MM.1S (cell line): ENCODE measurements at regions not wholly inside any gene's neighbourhood (a gene's known extent, or its start where the extent isn't known, plus 50 kb on each side); places are given as distances from the start of the nearest gene placed in this dataset.

Experiments
- DNase-seq: peaks from one replicate; pipeline ENCODE4 v3.0.0-alpha.2; 2015
- H2AFZ ChIP-seq: fragments of 300-600 bp; sonication (generic); 2 replicates; pipeline ENCODE4 v1.6.0; 2016; ENCODE audit warnings: antibody characterized with exemption, low read length
- H3F3A ChIP-seq: fragments of 300-600 bp; sonication (generic); 2 replicates; pipeline ENCODE4 v1.6.1; 2016; ENCODE audit warnings: mild to moderate bottlenecking, antibody characterized with exemption, low read length, moderate library complexity, mixed read lengths; ENCODE audit not compliant: insufficient read depth
- H3K27ac ChIP-seq: fragments of 300-600 bp; sonication (generic); 2 replicates; pipeline ENCODE4 v1.5.1; 2016; ENCODE audit warnings: mild to moderate bottlenecking, low read length
- H3K27me3 ChIP-seq: fragments of 300-600 bp; sonication (generic); replicated peaks from 2 replicates; pipeline ENCODE4 v1.6.0; 2016; ENCODE audit warnings: low read length; ENCODE audit not compliant: insufficient read depth
- H3K36me3 ChIP-seq: fragments of 300-600 bp; sonication (generic); replicated peaks from 2 replicates; pipeline ENCODE4 v1.6.1; 2016; ENCODE audit warnings: mild to moderate bottlenecking, low read length, mixed read lengths; ENCODE audit not compliant: insufficient read depth
- H3K4me1 ChIP-seq: fragments of 300-600 bp; sonication (generic); 2 replicates; pipeline ENCODE4 v1.6.1; 2016; ENCODE audit warnings: low read length, mixed read lengths
- H3K4me2 ChIP-seq: fragments of 300-600 bp; sonication (generic); 2 replicates; pipeline ENCODE4 v1.6.0; 2016; ENCODE audit warnings: low read depth, low read length
- H3K4me3 ChIP-seq: fragments of 300-600 bp; sonication (generic); 2 replicates; pipeline ENCODE4 v1.5.1; 2016; ENCODE audit warnings: low read length, mixed read lengths
- H3K79me2 ChIP-seq: fragments of 300-600 bp; sonication (generic); 2 replicates; pipeline ENCODE4 v1.6.1; 2016; ENCODE audit warnings: mixed run types, low read length, mixed read lengths
- H3K9ac ChIP-seq: fragments of 300-600 bp; sonication (generic); 2 replicates; pipeline ENCODE4 v1.6.1; 2016; ENCODE audit warnings: low read length, mixed read lengths
- H3K9me2 ChIP-seq: fragments of 300-600 bp; sonication (generic); replicated peaks from 2 replicates; pipeline ENCODE4 v1.6.1; 2016; ENCODE audit warnings: mild to moderate bottlenecking, low read length, mixed read lengths; ENCODE audit not compliant: insufficient read depth
- H3K9me3 ChIP-seq: fragments of 300-600 bp; sonication (generic); replicated peaks from 2 replicates; pipeline ENCODE4 v1.6.1; 2016; ENCODE audit warnings: mild to moderate bottlenecking, low read length, mixed read lengths; ENCODE audit not compliant: insufficient read depth
- H4K20me1 ChIP-seq: fragments of 300-600 bp; sonication (generic); 2 replicates; pipeline ENCODE4 v1.6.1; 2016; ENCODE audit warnings: mild to moderate bottlenecking, low read length, moderate library complexity, mixed read lengths; ENCODE audit not compliant: insufficient read depth
- EZH2 ChIP-seq: fragments of 300-600 bp; sonication (generic); optimal IDR thresholded peaks from 2 replicates; pipeline ENCODE3; 2017; ENCODE audit warnings: low read depth, mild to moderate bottlenecking, antibody characterized with exemption, low read length, mixed read lengths
- EZH2phosphoT487 ChIP-seq: fragments of 300-600 bp; sonication (generic); IDR thresholded peaks from 2 replicates; pipeline ENCODE4 v1.6.1; 2018; ENCODE audit warnings: antibody characterized with exemption, low read length
- TF ChIP-seq, protein P1 (sequence below): fragments of 300-600 bp; sonication (generic); IDR thresholded peaks from 2 replicates; pipeline ENCODE4 v1.5.1; 2016; ENCODE audit warnings: antibody characterized with exemption, low read length, mixed read lengths

DNA sequence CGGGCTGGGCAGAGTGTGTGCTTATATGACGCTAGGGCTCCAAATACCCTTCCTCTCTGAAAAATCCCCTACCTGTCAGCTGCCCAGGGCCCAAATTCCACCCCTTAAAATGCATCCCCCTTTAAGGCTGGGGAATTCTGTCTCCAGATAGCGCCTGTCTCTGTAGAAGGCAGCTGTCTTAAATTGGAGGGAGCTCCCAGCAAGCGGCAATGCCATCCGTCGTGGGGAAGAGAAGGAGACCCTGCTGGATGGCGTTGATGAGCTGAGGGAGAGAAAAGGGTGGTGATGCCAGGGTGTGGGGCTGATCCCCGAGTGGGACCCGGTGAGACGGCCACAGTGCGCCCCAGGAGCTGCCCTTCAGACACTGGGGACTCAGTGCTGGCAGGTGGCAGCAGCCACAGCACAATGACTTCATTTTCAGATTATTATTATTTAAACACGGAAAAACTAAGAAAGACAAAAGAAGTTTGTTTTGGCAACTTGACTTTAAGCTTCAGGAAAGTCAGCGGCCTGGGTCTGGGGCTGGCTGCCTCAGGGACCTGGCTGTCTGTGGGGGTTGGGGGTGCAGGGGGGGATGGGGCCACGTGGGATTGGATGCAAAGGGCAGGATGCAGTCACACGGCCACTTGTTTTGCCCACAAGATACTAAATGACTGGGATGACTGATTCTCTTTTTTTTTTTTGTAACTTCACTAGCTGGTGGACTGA, 152.8 kb downstream of the TFCP2L1 start:
- TF ChIP-seq EZH2phosphoT487 (no peak), EZH2 (no peak)
- TF ChIP-seq, protein P1, sequence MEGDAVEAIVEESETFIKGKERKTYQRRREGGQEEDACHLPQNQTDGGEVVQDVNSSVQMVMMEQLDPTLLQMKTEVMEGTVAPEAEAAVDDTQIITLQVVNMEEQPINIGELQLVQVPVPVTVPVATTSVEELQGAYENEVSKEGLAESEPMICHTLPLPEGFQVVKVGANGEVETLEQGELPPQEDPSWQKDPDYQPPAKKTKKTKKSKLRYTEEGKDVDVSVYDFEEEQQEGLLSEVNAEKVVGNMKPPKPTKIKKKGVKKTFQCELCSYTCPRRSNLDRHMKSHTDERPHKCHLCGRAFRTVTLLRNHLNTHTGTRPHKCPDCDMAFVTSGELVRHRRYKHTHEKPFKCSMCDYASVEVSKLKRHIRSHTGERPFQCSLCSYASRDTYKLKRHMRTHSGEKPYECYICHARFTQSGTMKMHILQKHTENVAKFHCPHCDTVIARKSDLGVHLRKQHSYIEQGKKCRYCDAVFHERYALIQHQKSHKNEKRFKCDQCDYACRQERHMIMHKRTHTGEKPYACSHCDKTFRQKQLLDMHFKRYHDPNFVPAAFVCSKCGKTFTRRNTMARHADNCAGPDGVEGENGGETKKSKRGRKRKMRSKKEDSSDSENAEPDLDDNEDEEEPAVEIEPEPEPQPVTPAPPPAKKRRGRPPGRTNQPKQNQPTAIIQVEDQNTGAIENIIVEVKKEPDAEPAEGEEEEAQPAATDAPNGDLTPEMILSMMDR = no peak
- DNase-seq = no peak
- H3K79me2 ChIP-seq = no peaks in the 10 kb centered on the region
- no peaks in the 10 kb centered on the region for H3K4me1 ChIP-seq
- H3K9ac ChIP-seq = no peak overlapping the region
- no peaks in the 10 kb centered on the region for H4K20me1 ChIP-seq
- no peaks in the 10 kb centered on the region for H3F3A ChIP-seq
- no peak overlapping the region for H3K4me3 ChIP-seq
- no peaks in the 10 kb centered on the region for H3K9me3 ChIP-seq
- H3K27ac ChIP-seq = no peak overlapping the region
- no peaks in the 10 kb centered on the region for H3K36me3 ChIP-seq
- H3K4me2 ChIP-seq = no peak overlapping the region
- no peaks in the 10 kb centered on the region for H3K27me3 ChIP-seq
- no peaks in the 10 kb centered on the region for H3K9me2 ChIP-seq
- no peak overlapping the region for H2AFZ ChIP-seq

DNA sequence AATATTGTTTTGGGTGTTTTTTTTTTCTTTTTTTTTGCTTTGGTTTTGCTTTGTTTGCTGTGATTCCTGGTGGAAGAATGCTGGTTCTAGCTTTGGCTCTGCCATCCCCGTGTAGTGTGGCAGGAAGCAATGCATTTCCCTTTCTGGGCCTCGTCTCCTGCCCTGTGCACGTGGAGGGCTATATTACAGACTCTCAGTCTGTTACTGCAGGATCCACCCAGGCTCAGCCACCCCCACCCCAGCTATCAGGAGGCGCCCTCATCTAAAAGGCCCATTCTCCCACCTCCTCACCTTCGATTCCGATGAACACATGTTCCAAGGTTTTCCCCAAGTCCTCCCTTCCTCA, 152.3 kb downstream of the TFCP2L1 start:
- no peak for DNase-seq
- Histone ChIP-seq H2AFZ (no peak overlapping the region), H3K9me3 (no peaks in the 10 kb centered on the region), H3K27ac (no peak overlapping the region), H3K4me2 (no peak overlapping the region), H3K79me2 (no peaks in the 10 kb centered on the region), H3K9me2 (no peaks in the 10 kb centered on the region), H3K4me3 (no peak overlapping the region), H3K27me3 (no peaks in the 10 kb centered on the region), H3K36me3 (no peaks in the 10 kb centered on the region), H3K4me1 (no peaks in the 10 kb centered on the region), H3F3A (no peaks in the 10 kb centered on the region), H3K9ac (no peak overlapping the region), H4K20me1 (no peaks in the 10 kb centered on the region)
- TF ChIP-seq, protein P1 = no peak
- TF ChIP-seq EZH2phosphoT487 (no peak), EZH2 (no peak)

DNA sequence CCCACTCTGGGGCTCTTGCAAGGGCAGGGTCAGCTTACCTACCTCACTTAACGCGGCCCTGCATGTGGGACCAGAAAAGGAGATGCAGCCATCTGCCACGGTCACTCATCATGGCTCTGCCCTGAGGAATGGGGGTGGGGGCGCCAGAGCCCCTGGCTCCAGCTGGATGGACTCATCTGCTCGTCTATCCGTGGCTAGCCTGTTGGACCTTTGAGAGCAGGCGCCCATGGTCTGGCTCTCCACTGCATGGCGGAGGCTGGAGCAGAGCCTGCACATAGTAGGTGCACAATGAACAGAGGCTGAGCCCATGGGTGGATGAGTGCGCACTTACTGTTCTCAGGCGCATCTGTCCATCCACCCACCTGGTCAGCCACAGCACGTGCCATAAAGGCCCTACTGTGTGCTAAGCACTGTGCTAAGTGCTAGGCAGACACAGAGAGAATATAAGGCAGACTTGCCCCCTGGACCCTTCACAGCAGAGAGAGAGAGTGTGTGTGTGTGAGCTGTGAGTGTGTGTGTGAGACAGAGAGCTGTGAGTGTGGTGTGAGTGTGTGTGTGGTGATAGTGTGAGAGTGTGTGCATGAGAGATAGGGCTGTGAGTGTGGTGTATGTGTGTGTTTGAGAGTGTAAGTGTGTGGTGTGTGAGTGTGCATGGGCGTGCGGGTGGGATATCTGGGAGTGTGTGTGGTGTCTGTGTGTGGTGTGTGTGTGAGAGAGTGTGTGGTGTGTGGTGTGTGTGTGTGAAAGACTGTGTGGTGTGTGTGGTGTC, 151.3 kb downstream of the TFCP2L1 start:
- Histone ChIP-seq H4K20me1 (no peaks in the 10 kb centered on the region), H3K79me2 (no peaks in the 10 kb centered on the region), H3K4me3 (no peak overlapping the region), H3K9ac (no peak overlapping the region), H3K36me3 (no peaks in the 10 kb centered on the region), H3K9me3 (no peaks in the 10 kb centered on the region), H3F3A (no peaks in the 10 kb centered on the region), H2AFZ (no peak overlapping the region), H3K4me1 (no peaks in the 10 kb centered on the region), H3K9me2 (no peaks in the 10 kb centered on the region), H3K4me2 (no peak overlapping the region), H3K27me3 (no peaks in the 10 kb centered on the region), H3K27ac (no peak overlapping the region)
- TF ChIP-seq, protein P1 = no peak
- TF ChIP-seq EZH2phosphoT487 (no peak), EZH2 (no peak)
- no peak for DNase-seq
